B cell (primary cell): ENCODE measurements at regions not wholly inside any gene's neighbourhood (a gene's known extent, or its start where the extent isn't known, plus 50 kb on each side); places are given as distances from the start of the nearest gene placed in this dataset.

Experiments
- ATAC-seq: fragments of 200-7000 bp; cut with Tn5 transposase; one replicate; pipeline ENCODE4 v1.10.0; 2021; ENCODE audit warnings: low read depth, mild to moderate bottlenecking, moderate number of reproducible peaks, moderate library complexity
- CTCF ChIA-PET: fragments of 350-600 bp; sonication (Branson Sonifier 250); formaldehyde crosslinking; loops from one replicate; lab custom pipeline; 2021; ENCODE audit warnings: antibody characterized with exemption, inconsistent platforms; lab: Charles Lee
- POLR2A ChIA-PET: fragments of 350-600 bp; sonication (Branson Sonifier 250); formaldehyde crosslinking; loops from one replicate; lab custom pipeline; 2021; ENCODE audit warnings: antibody characterized with exemption; lab: Charles Lee
- DNase-seq: peaks from one replicate; pipeline ENCODE4 v3.0.0; 2013
- H2AFZ ChIP-seq: 2 replicates; pipeline ENCODE4 v1.6.1; 2012; ENCODE audit warnings: mild to moderate bottlenecking, low read depth, low read length; ENCODE audit not compliant: insufficient read depth, poor library complexity, severe bottlenecking
- H3K27ac ChIP-seq, 2 donors: 1 replicate in 1 of 2; 2 replicates in 1 of 2; pipeline ENCODE4 v1.5.1; 2012 to 2013; ENCODE audit warnings: low read length in 2 of 2, mild to moderate bottlenecking in 2 of 2, moderate library complexity in 1 of 2
- H3K27me3 ChIP-seq, 4 experiments: fragments of 200-600 bp in 1 of 4; sonication (generic) in 1 of 4; replicated peaks in 1 of 4; 1 replicate in 2 of 4; 2 replicates in 2 of 4; pipeline versions ENCODE4 v1.6.1 to v1.7.0; 2013 to 2016; ENCODE audit warnings: low read length in 3 of 4, mild to moderate bottlenecking in 2 of 4, mixed read lengths in 1 of 4, moderate library complexity in 1 of 4; ENCODE audit not compliant: insufficient read depth in 4 of 4, control insufficient read depth in 3 of 4; ENCODE audit errors: control extremely low read depth in 1 of 4
- H3K36me3 ChIP-seq, 2 experiments: replicated peaks in 1 of 2; 1 replicate in 1 of 2; 2 replicates in 1 of 2; pipeline versions ENCODE4 v1.6.1 to v1.7.1; 2013; ENCODE audit warnings: low read length in 1 of 2; ENCODE audit not compliant: insufficient read depth in 2 of 2, control insufficient read depth in 1 of 2; ENCODE audit errors: control extremely low read depth in 1 of 2, extremely low read depth in 1 of 2
- H3K4me1 ChIP-seq, 2 donors: fragments of 200-600 bp in 1 of 2; sonication (generic) in 1 of 2; 1 replicate in 1 of 2; 2 replicates in 1 of 2; pipeline versions ENCODE4 v1.5.1 to v1.6.1; 2013 to 2017; ENCODE audit warnings: low read length in 2 of 2; ENCODE audit not compliant: control insufficient read depth in 2 of 2, insufficient read depth in 2 of 2
- H3K4me2 ChIP-seq: replicated peaks from 2 replicates; pipeline ENCODE3; 2012; ENCODE audit warnings: mild to moderate bottlenecking, low read depth, low read length; ENCODE audit not compliant: poor library complexity, severe bottlenecking
- H3K4me3 ChIP-seq, 5 experiments: fragments of 200-600 bp in 1 of 5; sonication (generic) in 1 of 5; 1 replicate in 3 of 5; 2 replicates in 2 of 5; pipeline versions ENCODE4 v1.5.1 to v1.7.0; 2011 to 2016; ENCODE audit warnings: low read length in 4 of 5, mild to moderate bottlenecking in 4 of 5, low read depth in 2 of 5, control low read depth in 1 of 5, moderate library complexity in 1 of 5; ENCODE audit not compliant: insufficient read depth in 1 of 5; ENCODE audit errors: control extremely low read depth in 1 of 5, extremely low read depth in 1 of 5
- H3K79me2 ChIP-seq: fragments of 200-600 bp; sonication (generic); one replicate; pipeline ENCODE4 v1.6.0; 2016; ENCODE audit warnings: low read length; ENCODE audit not compliant: control insufficient read depth, insufficient read depth
- H3K9ac ChIP-seq: fragments of 200-600 bp; sonication (generic); 2 replicates; pipeline ENCODE4 v1.6.1; 2017; ENCODE audit warnings: mild to moderate bottlenecking, low read length, moderate library complexity
- H3K9me3 ChIP-seq, 3 donors: one replicate each; pipeline versions ENCODE4 v1.6.1 to v1.7.1; 2013; ENCODE audit warnings: low read length in 2 of 3; ENCODE audit not compliant: control insufficient read depth in 2 of 3, insufficient read depth in 1 of 3; ENCODE audit errors: control extremely low read depth in 1 of 3
- H4K20me1 ChIP-seq: 2 replicates; pipeline ENCODE4 v1.6.0; 2012; ENCODE audit warnings: mild to moderate bottlenecking, low read length; ENCODE audit not compliant: insufficient read depth, control insufficient read depth, poor library complexity, severe bottlenecking
- H3K27ac Mint-ChIP-seq: one replicate; pipeline ENCODE4 v1.8.0; 2021; ENCODE audit warnings: mixed read lengths
- H3K27me3 Mint-ChIP-seq: one replicate; pipeline ENCODE4 v1.8.0; 2021; ENCODE audit warnings: mixed read lengths
- H3K4me1 Mint-ChIP-seq: one replicate; pipeline ENCODE4 v1.8.0; 2021; ENCODE audit warnings: mixed read lengths
- H3K4me3 Mint-ChIP-seq: one replicate; pipeline ENCODE4 v1.8.0; 2021; ENCODE audit warnings: mixed read lengths
- H3K9me3 Mint-ChIP-seq: one replicate; pipeline ENCODE4 v1.8.0; 2022; ENCODE audit warnings: mixed read lengths; ENCODE audit not compliant: insufficient read depth
- CTCF ChIP-seq: fragments of 200-600 bp; IDR thresholded peaks from one replicate; pipeline ENCODE4 v1.8.0; 2022; ENCODE audit warnings: antibody characterized with exemption, mild to moderate bottlenecking
- EZH2 ChIP-seq: IDR thresholded peaks from 2 replicates; pipeline ENCODE4 v1.6.1; 2012; ENCODE audit warnings: borderline replicate concordance, low read depth, mild to moderate bottlenecking, moderate library complexity, low read length; ENCODE audit not compliant: insufficient read depth, poor library complexity, severe bottlenecking
- WGBS: methylation state at CpG from one replicate; pipeline ENCODE4 v1.1.5; 2013; ENCODE audit warnings: missing lambda C conversion rate; ENCODE audit not compliant: insufficient coverage; 5-methylcytosine and 5-hydroxymethylcytosine counted together
- intact Hi-C: fragments of 100-400 bp; cut with micrococcal nuclease; formaldehyde crosslinking; loops from one replicate; pipeline ENCODE4 v1.10.0; 2022

- DNase-seq (no peak), ATAC-seq (no peak)
- intact Hi-C loops = no loop called here
- Mint-ChIP-seq H3K27me3 (no peaks in the 10 kb centered on the region), H3K27ac (no peak overlapping the region), H3K4me3 (no peak overlapping the region), H3K4me1 (no peaks in the 10 kb centered on the region), H3K9me3 (peaks cover 5% of the 10 kb centered on the region)
- TF ChIP-seq EZH2 = no peak
- TF ChIP-seq CTCF = no peak
- no peaks in the 10 kb centered on the region for H3K36me3 ChIP-seq
- H3K4me3 ChIP-seq = no peak overlapping the region
- H3K4me1 ChIP-seq = no peaks in the 10 kb centered on the region
- peaks cover 0 to 4% (median 0%) of the 10 kb centered on the region in 3 donors for H3K9me3 ChIP-seq
- H3K27me3 ChIP-seq = no peaks in the 10 kb centered on the region
- no peak overlapping the region for H3K4me2 ChIP-seq
- H3K27ac ChIP-seq = no peak overlapping the region
- 29% methylated on average over 1 of the region's 5 CpGs for WGBS
- ChIA-PET POLR2A (no interaction called here), CTCF (no interaction called here)
- H3K79me2 ChIP-seq = no peaks in the 10 kb centered on the region
- no peaks in the 10 kb centered on the region for H4K20me1 ChIP-seq
- H2AFZ ChIP-seq = no peak overlapping the region
- H3K9ac ChIP-seq = no peak overlapping the region
Observed at GRCh38 chr12:33672836-33673577, 233.4 kb upstream of the SYT10 start.

DNA sequence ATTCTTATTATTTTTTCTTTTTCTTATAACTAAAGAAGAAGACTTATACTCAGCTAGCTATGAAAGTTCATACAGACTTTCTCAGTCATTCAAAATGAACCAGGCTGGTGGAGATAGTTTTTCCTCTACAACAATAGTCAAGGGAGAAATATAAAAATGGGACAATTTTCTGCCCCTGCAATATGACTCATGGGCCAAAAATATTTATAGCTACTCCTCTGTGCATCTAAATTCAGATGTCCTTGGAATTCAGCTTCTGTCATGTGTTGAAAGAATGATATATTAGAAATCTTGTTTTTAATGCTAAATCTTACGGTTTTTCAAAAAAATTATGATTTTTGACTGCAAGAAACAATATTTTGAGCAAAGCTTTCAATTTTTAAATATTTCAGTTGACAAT, 237.2 kb upstream of the SYT10 start:
- no peak overlapping the region for H3K4me3 Mint-ChIP-seq
- no peak overlapping the region for H2AFZ ChIP-seq
- ChIA-PET POLR2A (no interaction called here), CTCF (no interaction called here)
- intact Hi-C loops = no loop called here
- H3K36me3 ChIP-seq = no peaks in the 10 kb centered on the region
- H3K27me3 Mint-ChIP-seq = no peaks in the 10 kb centered on the region
- no peak overlapping the region for H3K4me3 ChIP-seq
- H3K9me3 Mint-ChIP-seq = no peaks in the 10 kb centered on the region
- no peak overlapping the region for H3K9ac ChIP-seq
- peaks cover 0 to 4% (median 0%) of the 10 kb centered on the region in 3 donors for H3K9me3 ChIP-seq
- no peak overlapping the region for H3K27ac ChIP-seq
- TF ChIP-seq EZH2 = no peak
- no peak for TF ChIP-seq CTCF
- H3K4me1 ChIP-seq = no peaks in the 10 kb centered on the region
- H3K4me1 Mint-ChIP-seq = no peaks in the 10 kb centered on the region
- no peaks in the 10 kb centered on the region for H3K27me3 ChIP-seq
- ATAC-seq (no peak), DNase-seq (no peak)
- H3K27ac Mint-ChIP-seq = no peak overlapping the region
- no CpG with 5 or more reads among the region's 1 CpG for WGBS
- H3K79me2 ChIP-seq = no peaks in the 10 kb centered on the region
- H4K20me1 ChIP-seq = no peaks in the 10 kb centered on the region
- no peak overlapping the region for H3K4me2 ChIP-seq
